ENCODE measurements at regions not wholly inside any gene's neighbourhood (a gene's known extent, or its start where the extent isn't known, plus 50 kb on each side); places are given as distances from the start of the nearest gene placed in this dataset.

DNA sequence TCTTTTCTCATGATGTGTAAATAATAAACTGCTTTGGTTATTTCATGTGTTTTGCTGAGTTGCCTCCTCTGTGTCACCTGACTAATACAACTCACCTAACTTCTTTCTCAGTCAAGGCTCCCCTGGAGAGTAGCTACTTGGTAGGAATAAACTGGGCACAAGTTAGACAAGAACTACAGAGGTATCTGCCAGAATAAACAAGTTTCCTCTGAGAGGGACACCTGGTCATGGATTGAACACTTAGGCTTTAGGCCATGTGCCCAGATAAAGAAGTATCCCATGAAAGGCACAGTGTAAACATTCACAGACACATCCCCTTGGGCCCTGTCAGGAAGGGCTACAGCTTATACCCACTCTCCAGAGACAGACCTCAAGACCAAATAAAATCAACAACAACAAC is 532.5 kb downstream of the KIF4B start:
- no peak for TF ChIP-seq JUND (IDR thresholded peaks at IDR 0.05)
- TF ChIP-seq TCF7L2 (IDR thresholded peaks at IDR 0.05; ENCODE audit: borderline replicate concordance, extremely low read depth, insufficient read depth, insufficient read length): no peak
- no peak for TF ChIP-seq ZFX (IDR thresholded peaks at IDR 0.05)
- TF ChIP-seq, protein P1, sequence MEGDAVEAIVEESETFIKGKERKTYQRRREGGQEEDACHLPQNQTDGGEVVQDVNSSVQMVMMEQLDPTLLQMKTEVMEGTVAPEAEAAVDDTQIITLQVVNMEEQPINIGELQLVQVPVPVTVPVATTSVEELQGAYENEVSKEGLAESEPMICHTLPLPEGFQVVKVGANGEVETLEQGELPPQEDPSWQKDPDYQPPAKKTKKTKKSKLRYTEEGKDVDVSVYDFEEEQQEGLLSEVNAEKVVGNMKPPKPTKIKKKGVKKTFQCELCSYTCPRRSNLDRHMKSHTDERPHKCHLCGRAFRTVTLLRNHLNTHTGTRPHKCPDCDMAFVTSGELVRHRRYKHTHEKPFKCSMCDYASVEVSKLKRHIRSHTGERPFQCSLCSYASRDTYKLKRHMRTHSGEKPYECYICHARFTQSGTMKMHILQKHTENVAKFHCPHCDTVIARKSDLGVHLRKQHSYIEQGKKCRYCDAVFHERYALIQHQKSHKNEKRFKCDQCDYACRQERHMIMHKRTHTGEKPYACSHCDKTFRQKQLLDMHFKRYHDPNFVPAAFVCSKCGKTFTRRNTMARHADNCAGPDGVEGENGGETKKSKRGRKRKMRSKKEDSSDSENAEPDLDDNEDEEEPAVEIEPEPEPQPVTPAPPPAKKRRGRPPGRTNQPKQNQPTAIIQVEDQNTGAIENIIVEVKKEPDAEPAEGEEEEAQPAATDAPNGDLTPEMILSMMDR (IDR thresholded peaks at IDR 0.05 in 2 of 3, conservative IDR thresholded peaks at IDR 0.05 in 1 of 3; ENCODE audit: borderline replicate concordance in 1 of 3, insufficient read depth in 1 of 3, low read depth in 2 of 3, low read length in 2 of 3): no peak
- TF ChIP-seq YY1 (IDR thresholded peaks at IDR 0.05; ENCODE audit: extremely low read depth, insufficient replicate concordance, low read depth, low read length): no peak
- TF ChIP-seq POLR2AphosphoS5 (IDR thresholded peaks at IDR 0.05; ENCODE audit: low read depth, low read length): no peak
- TF ChIP-seq EZH2 (IDR thresholded peaks at IDR 0.05): no peak
- no peak for TF ChIP-seq EZH2phosphoT487 (IDR thresholded peaks at IDR 0.05; ENCODE audit: borderline replicate concordance)
- TF ChIP-seq POLR2A (IDR thresholded peaks at IDR 0.05; ENCODE audit: borderline replicate concordance, extremely low read depth, insufficient read depth, insufficient read length): no peak
- TF ChIP-seq CBX3 (IDR thresholded peaks at IDR 0.05; ENCODE audit: low read depth): no peak
- Histone ChIP-seq H3K4me3 (replicated peaks in 1 of 2; ENCODE audit: low read depth in 1 of 2, low read length in 2 of 2) (no peak overlapping the region), H2AFZ (ENCODE audit: low read depth, low read length, poor library complexity, severe bottlenecking) (no peak overlapping the region), H3K9ac (ENCODE audit: low read length) (no peak overlapping the region), H3K27ac (ENCODE audit: low read depth, low read length) (no peak overlapping the region), H3K4me1 (ENCODE audit: control insufficient read depth in 1 of 2, insufficient read depth in 2 of 2, low read length in 2 of 2) (no peaks in the 10 kb centered on the region), H3K79me2 (ENCODE audit: insufficient read depth, low read length) (no peaks in the 10 kb centered on the region), H3K9me3 (ENCODE audit: control insufficient read depth in 1 of 2, insufficient read depth in 1 of 2, low read depth in 1 of 2, low read length in 2 of 2) (no peaks in the 10 kb centered on the region), H4K20me1 (ENCODE audit: insufficient read depth) (no peaks in the 10 kb centered on the region), H3K36me3 (ENCODE audit: control insufficient read depth in 1 of 2, insufficient read depth in 2 of 2, low read length in 2 of 2) (no peaks in the 10 kb centered on the region), H3K4me2 (ENCODE audit: low read length) (no peak overlapping the region), H3K9me2 (ENCODE audit: insufficient read depth) (no peaks in the 10 kb centered on the region), H3K27me3 (ENCODE audit: insufficient read depth, low read length) (no peaks in the 10 kb centered on the region)
- ChIA-PET CTCF (no interaction called here), RAD21 (ENCODE audit: low non-redundant PET in 1 of 2, low total read pairs in 2 of 2, uncharacterized antibody in 2 of 2, unreplicated experiment in 2 of 2) (no interaction called here), POLR2A (no interaction called here)
- intact Hi-C loops (cut with micrococcal nuclease): no loop called here
- BruUV-seq (replicated peaks): no TSS peak
- no peak for ATAC-seq
- no peak for DNase-seq (ENCODE audit: low read depth, low spot score)
